ENCODE measurements at regions not wholly inside any gene's neighbourhood (a gene's known extent, or its start where the extent isn't known, plus 50 kb on each side); places are given as distances from the start of the nearest gene placed in this dataset.

GRCh38 chr5:45132972-45133371, 324.2 kb downstream of the MRPS30 start:
- no peak for TF ChIP-seq EZH2 (IDR thresholded peaks at IDR 0.05; ENCODE audit: low read length, missing control alignments)
- no peak for TF ChIP-seq CTCF (conservative IDR thresholded peaks at IDR 0.05 in 1 of 2, IDR thresholded peaks at IDR 0.05 in 1 of 2; ENCODE audit: low read depth in 1 of 2, low read length in 2 of 2)
